ENCODE measurements at regions not wholly inside any gene's neighbourhood (a gene's known extent, or its start where the extent isn't known, plus 50 kb on each side); places are given as distances from the start of the nearest gene placed in this dataset.
"Not testable (repeated sequence)": the region's sequence is repeated elsewhere in the genome, so short reads cannot be mapped to it uniquely, and the experiment has no call there.

GRCh38 chr6:156437121-156437879 is 339.9 kb upstream of the ARID1B start:
- no peak for FAIRE-seq

- FAIRE-seq = no peak
Measured at GRCh38 chr6:156434795-156435190, 342.4 kb upstream of the ARID1B start.

GRCh38 chr6:156434049-156434794 is 343.0 kb upstream of the ARID1B start:
- FAIRE-seq = no peak

- no peak for FAIRE-seq
Measured at GRCh38 chr6:156432543-156432942, 344.6 kb upstream of the ARID1B start.

GRCh38 chr6:156430386-156430785 is 346.8 kb upstream of the ARID1B start:
- FAIRE-seq = no peak

GRCh38 chr6:156427345-156427744 is 349.8 kb upstream of the ARID1B start:
- no peak for FAIRE-seq

- FAIRE-seq = no peak
Measured at GRCh38 chr6:156425359-156426020, 351.7 kb upstream of the ARID1B start.

GRCh38 chr6:156423829-156424228 is 353.3 kb upstream of the ARID1B start:
- no peak for FAIRE-seq

GRCh38 chr6:156423075-156423474 is 354.1 kb upstream of the ARID1B start:
- FAIRE-seq = no peak

GRCh38 chr6:156421933-156422332 is 355.2 kb upstream of the ARID1B start:
- no peak for FAIRE-seq

- FAIRE-seq = not testable (repeated sequence)
Measured at GRCh38 chr6:156421301-156421700, 355.9 kb upstream of the ARID1B start.

- no peak for FAIRE-seq
Measured at GRCh38 chr6:156420172-156420993, 356.8 kb upstream of the ARID1B start.

GRCh38 chr6:156419594-156419993 is 357.6 kb upstream of the ARID1B start:
- no peak for FAIRE-seq

GRCh38 chr6:156418253-156418652 is 358.9 kb upstream of the ARID1B start:
- FAIRE-seq = no peak

- no peak for FAIRE-seq
Measured at GRCh38 chr6:156416391-156416790, 360.8 kb upstream of the ARID1B start.

GRCh38 chr6:156413154-156413553 is 364.0 kb upstream of the ARID1B start:
- FAIRE-seq = no peak

GRCh38 chr6:156410649-156411048 is 366.5 kb upstream of the ARID1B start:
- FAIRE-seq = peak; percentile 75

GRCh38 chr6:156408655-156409054 is 368.5 kb upstream of the ARID1B start:
- FAIRE-seq = no peak

GRCh38 chr6:156407334-156407733 is 369.8 kb upstream of the ARID1B start:
- FAIRE-seq = no peak

GRCh38 chr6:156406688-156407087 is 370.5 kb upstream of the ARID1B start:
- FAIRE-seq = no peak

- FAIRE-seq = no peak
Measured at GRCh38 chr6:156406099-156406498, 371.1 kb upstream of the ARID1B start.

- no peak for FAIRE-seq
Measured at GRCh38 chr6:156402628-156403027, 374.6 kb upstream of the ARID1B start.

GRCh38 chr6:156402227-156402626 is 375.0 kb upstream of the ARID1B start:
- FAIRE-seq = no peak

All from TTC549 (cell line).